Gastrocnemius medialis (tissue), 4 donors: ENCODE measurements at regions not wholly inside any gene's neighbourhood (a gene's known extent, or its start where the extent isn't known, plus 50 kb on each side); places are given as distances from the start of the nearest gene placed in this dataset.
A peak's percentile ranks its signal among the peaks of the same experiment; 100 is the strongest.

ENCODE experiments used
- ATAC-seq, 2 donors: fragments of 150-250 bp; one replicate each; pipeline ENCODE4 v1.9.1; 2016
- DNase-seq, 2 donors: peaks; one replicate each; pipeline ENCODE4 v3.0.0-alpha.2; 2019
- H3K27ac ChIP-seq, 4 donors: fragments of 200-600 bp; sonication (generic); 1 replicate in 1 of 4; 2 replicates in 3 of 4; pipeline ENCODE4 v1.5.1; 2016 to 2018; ENCODE audit warnings: mild to moderate bottlenecking in 2 of 4, moderate library complexity in 1 of 4
- H3K27me3 ChIP-seq, 3 donors: fragments of 200-600 bp; sonication (generic) in 2 of 3; 1 replicate in 1 of 3; 2 replicates in 2 of 3; pipeline versions ENCODE4 v1.5.1 to v1.6.0; 2016 to 2019; ENCODE audit warnings: mild to moderate bottlenecking in 1 of 3, moderate library complexity in 1 of 3
- H3K36me3 ChIP-seq, 2 donors: fragments of 200-600 bp; sonication (generic) in 1 of 2; one replicate each; pipeline ENCODE4 v1.5.1; 2017 to 2018
- H3K4me1 ChIP-seq, 2 donors: fragments of 200-600 bp; sonication (generic) in 1 of 2; one replicate each; pipeline ENCODE4 v1.5.1; 2016 to 2017; ENCODE audit warnings: mild to moderate bottlenecking in 2 of 2
- H3K4me3 ChIP-seq, 4 donors: fragments of 200-600 bp; sonication (generic) in 3 of 4; 1 replicate in 1 of 4; 2 replicates in 3 of 4; pipeline ENCODE4 v1.5.1; 2016 to 2019; ENCODE audit warnings: mild to moderate bottlenecking in 2 of 4
- H3K9me3 ChIP-seq, 3 donors: fragments of 200-600 bp; sonication (generic) in 2 of 3; 1 replicate in 1 of 3; 2 replicates in 2 of 3; pipeline ENCODE4 v1.5.1; 2016 to 2019
- CTCF ChIP-seq, 5 experiments: fragments of 450-650 bp in 3 of 5; fragments of 200-600 bp in 2 of 5; sonication (generic) in 2 of 5; IDR thresholded peaks in 4 of 5; conservative IDR thresholded peaks in 1 of 5; 1 replicate in 4 of 5; 2 replicates in 1 of 5; pipeline ENCODE4 v1.5.1; 2016 to 2019; ENCODE audit warnings: antibody characterized with exemption in 5 of 5, mild to moderate bottlenecking in 3 of 5, moderate library complexity in 3 of 5
- POLR2A ChIP-seq, 2 donors: fragments of 450-650 bp; IDR thresholded peaks; one replicate each; pipeline ENCODE4 v1.6.1; 2017; ENCODE audit warnings: antibody characterized with exemption in 2 of 2, mild to moderate bottlenecking in 2 of 2, moderate library complexity in 2 of 2
- in situ Hi-C, 4 donors: fragments of 200-750 bp; cut with MboI; loops; one replicate each; pipeline versions ENCODE4 v1.15.0 to v1.8.0; 2017; ENCODE audit warnings: low sequenced_read_pairs in 4 of 4
- intact Hi-C: fragments of 100-400 bp; cut with DNase I; formaldehyde crosslinking; loops from one replicate; pipeline ENCODE4 v1.15.1; 2023; ENCODE audit warnings: low total_unique reads

- intact Hi-C loops (no loop called here), in situ Hi-C loops (no loop called here)
- Histone ChIP-seq H3K4me1 (peaks cover 8 to 15% of the 10 kb centered on the region in 2 donors), H3K27me3 (no peaks in the 10 kb centered on the region), H3K36me3 (no peaks in the 10 kb centered on the region), H3K9me3 (no peaks in the 10 kb centered on the region), H3K27ac (peak overlapping the region in 3 of 4 donors; percentile 6 to 55 (median 40)), H3K4me3 (no peak overlapping the region)
- ATAC-seq (no peak), DNase-seq (no peak)
- no peak for TF ChIP-seq POLR2A (IDR thresholded peaks at IDR 0.05)
- TF ChIP-seq CTCF (IDR thresholded peaks at IDR 0.05 in 4 of 5, conservative IDR thresholded peaks at IDR 0.05 in 1 of 5), result no peak
These were observed 458.3 kb upstream of the ADAMTS5 start for GRCh38 chr21:27425172-27425571.

- intact Hi-C loops, result no loop called here
- ATAC-seq, result no peak
- Histone ChIP-seq H3K4me3 (no peak overlapping the region), H3K9me3 (no peaks in the 10 kb centered on the region), H3K27me3 (no peaks in the 10 kb centered on the region), H3K27ac (no peak overlapping the region), H3K36me3 (no peaks in the 10 kb centered on the region), H3K4me1 (peaks cover 8 to 11% of the 10 kb centered on the region in 2 donors)
- no peak for TF ChIP-seq POLR2A (IDR thresholded peaks at IDR 0.05)
- no peak for TF ChIP-seq CTCF (IDR thresholded peaks at IDR 0.05 in 4 of 5, conservative IDR thresholded peaks at IDR 0.05 in 1 of 5)
- DNase-seq, result no peak
- in situ Hi-C loops, result no loop called here
These were observed 457.7 kb upstream of the ADAMTS5 start for GRCh38 chr21:27424601-27425000.

- ATAC-seq (no peak), DNase-seq (no peak)
- in situ Hi-C loops, result no loop called here
- Histone ChIP-seq H3K9me3 (no peaks in the 10 kb centered on the region), H3K36me3 (no peaks in the 10 kb centered on the region), H3K4me1 (peaks cover 8 to 14% of the 10 kb centered on the region in 2 donors), H3K27ac (no peak overlapping the region), H3K4me3 (no peak overlapping the region), H3K27me3 (no peaks in the 10 kb centered on the region)
- intact Hi-C loops, result no loop called here
- no peak for TF ChIP-seq CTCF (IDR thresholded peaks at IDR 0.05 in 4 of 5, conservative IDR thresholded peaks at IDR 0.05 in 1 of 5)
- TF ChIP-seq POLR2A (IDR thresholded peaks at IDR 0.05), result no peak
These were observed 457.2 kb upstream of the ADAMTS5 start for GRCh38 chr21:27423906-27424595.

GRCh38 chr21:27423038-27423437, 456.1 kb upstream of the ADAMTS5 start:
- ATAC-seq (peak; percentile 70 to 82), DNase-seq (peak; percentile 41 to 69)
- intact Hi-C loops (no loop called here), in situ Hi-C loops (no loop called here)
- Histone ChIP-seq H3K27me3 (no peaks in the 10 kb centered on the region), H3K27ac (peak overlapping the region in 2 of 4 donors; percentile 10 to 33), H3K4me3 (no peak overlapping the region), H3K4me1 (peaks cover 8 to 15% of the 10 kb centered on the region in 2 donors), H3K36me3 (no peaks in the 10 kb centered on the region), H3K9me3 (no peaks in the 10 kb centered on the region)
- TF ChIP-seq POLR2A (IDR thresholded peaks at IDR 0.05) (no peak), CTCF (IDR thresholded peaks at IDR 0.05 in 4 of 5, conservative IDR thresholded peaks at IDR 0.05 in 1 of 5) (no peak)

- H3K4me1 ChIP-seq, result peaks cover 8 to 15% of the 10 kb centered on the region in 2 donors
- peak overlapping the region in 2 of 4 donors; percentile 10 to 21 for H3K27ac ChIP-seq
- intact Hi-C loops (no loop called here), in situ Hi-C loops (no loop called here)
- H3K27me3 ChIP-seq, result no peaks in the 10 kb centered on the region
- no peak for DNase-seq
- H3K9me3 ChIP-seq, result no peaks in the 10 kb centered on the region
- H3K4me3 ChIP-seq, result no peak overlapping the region
- ATAC-seq, result no peak
- TF ChIP-seq POLR2A (IDR thresholded peaks at IDR 0.05) (no peak), CTCF (IDR thresholded peaks at IDR 0.05 in 4 of 5, conservative IDR thresholded peaks at IDR 0.05 in 1 of 5) (no peak)
- H3K36me3 ChIP-seq, result no peaks in the 10 kb centered on the region
These were observed 455.5 kb upstream of the ADAMTS5 start for GRCh38 chr21:27422435-27422834.
